COLO668 (cell line): ENCODE measurements at regions not wholly inside any gene's neighbourhood (a gene's known extent, or its start where the extent isn't known, plus 50 kb on each side); places are given as distances from the start of the nearest gene placed in this dataset.
A peak's percentile ranks its signal among the peaks of the same experiment; 100 is the strongest.

ENCODE experiments used
- DNase-seq: peaks from one replicate; lab custom pipeline; 2025; ENCODE audit not compliant: unreplicated experiment; lab: John Stamatoyannopoulos, UW

GRCh38 chr2:144217853-144218633 is 301.9 kb downstream of the ZEB2 start:
- peak; percentile 31 for DNase-seq

- DNase-seq, result no peak
These were observed 303.9 kb downstream of the ZEB2 start for GRCh38 chr2:144215701-144216675.

- DNase-seq, result no peak
These were observed 304.7 kb downstream of the ZEB2 start for GRCh38 chr2:144215207-144215606.

- DNase-seq, result no peak
These were observed 306.1 kb downstream of the ZEB2 start for GRCh38 chr2:144213797-144214196.

- no peak for DNase-seq
These were observed 308.1 kb downstream of the ZEB2 start for GRCh38 chr2:144211826-144212225.

GRCh38 chr2:144211065-144211464 is 308.9 kb downstream of the ZEB2 start:
- DNase-seq, result no peak

GRCh38 chr2:144210076-144210475 is 309.8 kb downstream of the ZEB2 start:
- no peak for DNase-seq

- no peak for DNase-seq
These were observed 311.0 kb downstream of the ZEB2 start for GRCh38 chr2:144208924-144209323.

- DNase-seq, result no peak
These were observed 313.9 kb downstream of the ZEB2 start for GRCh38 chr2:144206019-144206418.

GRCh38 chr2:144201868-144202468 is 318.0 kb downstream of the ZEB2 start:
- DNase-seq, result no peak

GRCh38 chr2:144201126-144201525 is 318.8 kb downstream of the ZEB2 start:
- no peak for DNase-seq

- DNase-seq, result no peak
These were observed 321.8 kb downstream of the ZEB2 start for GRCh38 chr2:144198116-144198515.

- no peak for DNase-seq
These were observed 325.4 kb downstream of the ZEB2 start for GRCh38 chr2:144194326-144195071.

- no peak for DNase-seq
These were observed 328.9 kb downstream of the ZEB2 start for GRCh38 chr2:144190908-144191605.

GRCh38 chr2:144183727-144184126 is 336.2 kb downstream of the ZEB2 start:
- no peak for DNase-seq

GRCh38 chr2:144181001-144181400 is 338.9 kb downstream of the ZEB2 start:
- DNase-seq, result no peak

- DNase-seq, result no peak
These were observed 339.8 kb downstream of the ZEB2 start for GRCh38 chr2:144180131-144180530.

GRCh38 chr2:144170179-144170578 is 349.7 kb downstream of the ZEB2 start:
- no peak for DNase-seq

- no peak for DNase-seq
These were observed 353.2 kb downstream of the ZEB2 start for GRCh38 chr2:144166743-144167142.

GRCh38 chr2:144165599-144166250 is 354.2 kb downstream of the ZEB2 start:
- DNase-seq, result no peak
